HT1080 (cell line): ENCODE measurements at regions not wholly inside any gene's neighbourhood (a gene's known extent, or its start where the extent isn't known, plus 50 kb on each side); places are given as distances from the start of the nearest gene placed in this dataset.

Experiments used
- DNase-seq: peaks from one replicate; pipeline ENCODE4 v3.0.0-alpha.2; 2015; ENCODE audit warnings: low read depth

DNA sequence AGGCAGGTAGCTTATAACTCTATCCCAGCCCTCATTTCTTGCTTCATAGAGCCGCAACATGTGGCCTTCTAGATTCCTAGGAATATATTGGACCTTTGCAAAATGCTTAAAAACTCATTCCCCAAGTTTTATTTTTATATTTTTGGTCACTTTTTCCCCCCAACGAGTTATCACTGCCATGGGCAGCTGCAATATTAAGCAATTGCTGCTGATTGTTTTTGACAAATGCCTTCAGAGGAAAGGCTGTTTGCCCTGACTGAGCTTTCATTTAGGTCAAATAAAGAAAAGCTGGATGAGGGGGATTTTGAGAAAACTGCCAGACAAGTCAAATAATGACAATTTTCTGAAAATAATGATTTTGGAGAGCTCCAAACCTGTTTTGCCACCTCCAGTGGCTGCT lies 976.9 kb upstream of the MBL2 start:
- no peak for DNase-seq

DNA sequence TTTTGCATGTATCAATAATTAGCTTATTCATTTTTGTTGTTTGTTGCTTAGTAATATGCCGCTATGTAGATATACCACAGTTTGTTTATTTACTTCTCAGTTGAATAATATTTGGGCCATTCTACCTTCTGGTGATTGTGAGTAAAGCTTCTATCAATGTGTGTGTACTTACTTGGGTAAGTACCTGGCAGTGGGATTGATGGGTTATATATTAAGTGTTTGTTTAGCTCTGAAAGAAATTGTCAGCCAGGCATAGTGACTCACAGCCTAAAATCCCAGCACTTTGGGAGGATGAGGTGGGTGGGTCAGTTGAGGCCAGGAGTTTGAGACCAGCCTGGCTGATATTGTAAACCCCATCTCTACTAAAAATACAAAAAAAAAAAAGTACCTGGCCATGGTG lies 975.7 kb upstream of the MBL2 start:
- DNase-seq: no peak

DNA sequence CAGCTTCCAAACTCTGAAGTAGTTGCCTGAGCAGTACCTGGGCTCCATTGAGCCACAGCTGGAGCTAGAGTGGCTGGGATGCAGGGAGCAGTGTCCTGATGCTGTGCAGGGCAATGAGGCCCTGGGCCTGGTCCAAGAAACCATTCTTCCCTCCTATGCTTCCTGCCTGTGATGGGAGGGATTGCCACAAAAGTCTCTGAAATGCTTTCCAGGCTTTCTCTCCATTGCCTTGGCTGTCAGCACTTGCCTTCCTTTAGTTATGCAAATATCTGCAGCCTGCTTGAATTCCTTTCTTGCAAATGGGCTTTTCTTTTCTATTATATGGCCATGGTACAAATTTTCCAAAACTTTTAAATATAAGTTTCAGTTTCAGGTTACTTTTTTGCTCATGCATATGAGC lies 972.2 kb upstream of the MBL2 start:
- DNase-seq: no peak

DNA sequence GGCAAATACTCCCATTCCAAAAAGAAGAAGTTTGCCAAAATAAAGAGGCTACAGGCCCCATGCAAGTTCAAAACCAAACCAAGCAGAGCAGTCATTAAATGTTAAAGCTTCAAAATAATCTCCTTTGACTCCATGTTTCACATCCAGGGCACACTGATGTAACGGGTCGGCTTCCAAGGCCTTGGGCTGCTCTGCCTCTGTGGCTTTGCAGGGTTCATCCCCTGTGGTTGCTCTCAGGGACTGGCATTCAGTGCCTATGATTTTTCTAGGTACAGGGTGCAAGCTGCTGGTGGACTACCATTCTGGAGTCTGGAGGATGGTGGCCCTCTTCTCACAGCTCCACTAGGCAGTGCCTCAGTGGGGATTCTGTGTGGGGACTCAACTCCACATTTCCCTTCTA lies 971.6 kb upstream of the MBL2 start:
- no peak for DNase-seq

DNA sequence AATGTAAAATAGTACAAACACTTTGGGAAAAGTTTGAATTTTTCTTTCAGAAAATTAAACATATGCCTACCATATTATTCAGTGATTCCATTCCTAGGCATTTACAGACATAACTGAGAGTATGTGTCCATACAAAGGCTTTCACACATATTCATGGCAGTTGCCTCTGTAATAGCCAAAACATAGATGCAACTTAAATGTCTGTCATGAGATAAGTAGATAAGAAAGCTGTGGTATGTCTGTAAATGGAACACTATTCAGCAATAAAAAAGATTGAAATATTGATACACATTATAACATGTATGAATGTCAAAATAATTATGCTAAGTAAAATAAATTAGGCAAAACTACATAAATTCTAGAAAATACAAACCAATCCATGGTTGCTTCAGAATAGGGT lies 964.5 kb upstream of the MBL2 start:
- DNase-seq: no peak

DNA sequence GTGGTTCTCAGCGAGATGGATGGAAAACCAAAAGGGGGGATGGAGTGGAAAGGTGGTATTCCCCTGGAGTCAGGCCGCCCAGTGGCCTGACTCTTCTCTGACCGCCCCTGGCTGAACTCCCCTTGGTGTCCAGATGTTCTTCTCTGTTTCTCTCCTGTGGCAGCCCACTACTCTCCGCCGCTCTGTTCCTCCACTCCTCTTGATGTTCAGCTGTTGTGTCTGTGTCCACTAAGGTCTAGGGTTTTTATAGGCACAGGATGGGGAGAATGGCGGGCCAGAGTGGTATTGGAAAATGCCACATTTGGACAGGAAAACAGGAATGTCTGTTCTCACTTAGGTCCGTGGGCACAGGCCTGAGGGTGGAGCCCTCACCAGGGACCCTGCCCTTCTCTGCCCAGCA lies 954.3 kb upstream of the MBL2 start:
- DNase-seq: no peak

DNA sequence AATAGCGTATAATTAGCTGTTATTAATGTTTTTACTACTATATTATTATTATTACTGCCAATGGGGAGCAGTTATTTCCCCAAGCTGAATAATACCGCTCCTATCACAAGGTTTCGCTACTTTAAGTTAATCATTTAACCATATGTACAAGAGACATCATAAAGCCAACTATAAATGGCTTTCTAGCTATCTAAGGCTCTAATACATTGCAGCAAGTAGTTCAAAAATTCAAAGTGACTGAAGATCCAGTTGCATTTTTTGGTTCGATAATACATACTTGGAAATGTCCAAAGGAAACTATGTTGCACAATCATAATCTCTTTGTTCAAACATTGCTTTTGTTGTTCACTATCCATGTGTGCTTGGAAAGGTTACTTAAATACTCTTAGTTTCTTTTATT lies 952.0 kb upstream of the MBL2 start:
- DNase-seq: no peak

DNA sequence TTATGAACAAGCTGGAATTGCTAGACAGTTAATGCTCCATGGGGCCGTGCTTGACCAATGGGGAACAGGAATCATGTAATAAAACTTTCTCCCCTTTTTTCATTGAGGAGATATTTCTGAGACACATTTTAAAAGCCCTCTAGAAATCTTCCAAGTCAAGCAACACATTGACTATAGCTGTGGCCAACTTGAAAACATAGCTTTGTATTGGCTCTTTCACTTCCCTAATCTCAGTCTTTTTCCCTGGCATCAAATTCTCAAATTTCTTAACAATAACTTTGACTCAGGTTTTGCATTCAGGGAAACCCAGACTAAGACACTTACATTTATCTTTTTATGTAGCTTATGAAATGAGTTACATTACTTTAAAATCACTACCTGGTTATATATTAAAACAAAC lies 947.1 kb upstream of the MBL2 start:
- DNase-seq: no peak

DNA sequence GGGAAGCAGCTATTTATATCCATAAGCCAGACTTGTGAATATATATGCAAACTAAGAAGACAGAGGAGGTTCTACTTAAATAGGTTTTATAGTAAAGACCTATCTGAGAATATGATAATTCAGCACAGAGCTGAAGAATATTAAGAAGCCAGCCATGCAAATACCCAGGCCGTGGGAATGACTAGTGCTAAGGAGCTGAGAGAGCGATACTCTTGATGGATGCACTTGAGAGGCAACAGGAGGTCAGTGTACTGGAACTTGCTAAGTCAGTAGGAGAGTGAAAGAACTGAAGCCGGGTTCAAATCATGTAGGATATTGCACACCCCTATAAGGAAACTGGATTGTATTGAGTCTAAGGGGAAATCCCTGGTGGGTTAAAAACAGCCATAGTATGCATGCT lies 943.6 kb upstream of the MBL2 start:
- no peak for DNase-seq

DNA sequence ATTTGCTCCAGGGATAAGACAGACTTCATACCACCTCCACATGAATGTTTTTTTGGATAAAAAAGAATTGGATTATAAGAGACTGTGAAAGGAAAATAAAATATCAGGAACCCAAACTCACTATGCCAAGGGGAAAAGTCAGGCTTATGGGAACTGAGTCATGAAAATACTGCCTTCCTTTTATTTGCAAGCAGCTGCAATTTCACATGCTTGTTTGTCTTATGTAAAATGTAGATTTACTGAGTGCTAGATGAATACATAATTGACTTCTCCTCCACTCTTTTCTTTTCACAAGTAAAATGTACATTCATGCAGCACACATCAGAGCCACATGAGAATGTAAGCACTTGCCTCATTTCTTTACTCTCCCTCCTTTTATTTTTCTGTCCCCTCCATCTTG lies 940.8 kb upstream of the MBL2 start:
- DNase-seq: no peak

DNA sequence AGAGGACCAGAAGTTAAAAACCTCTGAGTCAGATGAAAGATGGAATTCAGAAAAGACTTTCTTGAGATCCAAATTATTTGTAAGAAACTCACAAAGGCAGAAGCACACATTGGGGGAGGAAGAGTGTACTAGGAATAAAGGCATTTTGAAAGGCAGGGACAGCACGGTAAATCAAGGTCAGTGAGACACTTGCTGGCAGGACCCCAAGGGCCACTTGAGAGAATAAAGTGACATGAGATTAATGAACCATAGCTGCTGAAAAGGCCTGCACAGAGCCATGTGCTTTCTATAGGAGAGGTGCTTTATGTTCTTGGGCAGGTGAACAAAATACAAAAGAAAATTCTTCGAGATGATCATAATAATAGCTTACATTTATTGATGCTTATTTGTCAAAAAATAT lies 929.9 kb upstream of the MBL2 start:
- no peak for DNase-seq

DNA sequence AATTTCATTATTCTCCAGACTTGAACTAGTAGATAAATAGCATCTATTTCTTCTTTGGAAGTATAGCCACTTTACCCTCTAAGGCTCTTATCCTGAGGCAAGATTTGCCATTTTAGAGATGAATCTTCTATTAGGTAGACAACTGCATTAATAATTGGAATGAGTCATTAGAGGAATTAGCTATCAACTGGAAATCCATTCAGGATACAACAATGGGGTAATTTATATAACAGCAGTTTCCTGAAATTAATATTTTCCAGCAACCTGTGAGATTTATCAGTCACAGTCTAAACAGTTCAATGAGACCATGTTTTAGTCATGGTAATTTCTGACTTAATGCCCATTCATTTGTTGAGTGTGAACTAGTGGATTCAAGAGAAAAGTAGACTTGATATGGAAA lies 928.6 kb upstream of the MBL2 start:
- DNase-seq: no peak

DNA sequence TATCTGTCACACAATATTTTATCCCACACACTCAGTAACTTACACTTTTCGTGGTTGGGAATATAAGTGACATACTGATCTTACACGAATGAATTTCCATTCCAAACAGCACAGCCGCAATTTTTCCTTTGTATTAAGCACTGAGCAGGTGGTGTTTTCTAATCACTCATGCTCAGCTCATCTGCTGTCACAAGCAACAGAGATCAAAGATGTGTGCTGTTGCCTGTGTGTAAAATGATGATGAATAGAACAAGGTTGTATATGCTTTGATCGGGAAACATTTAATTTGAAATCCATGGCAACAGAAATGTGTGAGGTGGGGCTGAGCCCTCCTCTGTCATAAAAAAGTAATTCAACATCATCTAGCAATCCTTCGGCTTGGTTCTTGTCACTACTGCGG lies 927.7 kb upstream of the MBL2 start:
- no peak for DNase-seq

DNA sequence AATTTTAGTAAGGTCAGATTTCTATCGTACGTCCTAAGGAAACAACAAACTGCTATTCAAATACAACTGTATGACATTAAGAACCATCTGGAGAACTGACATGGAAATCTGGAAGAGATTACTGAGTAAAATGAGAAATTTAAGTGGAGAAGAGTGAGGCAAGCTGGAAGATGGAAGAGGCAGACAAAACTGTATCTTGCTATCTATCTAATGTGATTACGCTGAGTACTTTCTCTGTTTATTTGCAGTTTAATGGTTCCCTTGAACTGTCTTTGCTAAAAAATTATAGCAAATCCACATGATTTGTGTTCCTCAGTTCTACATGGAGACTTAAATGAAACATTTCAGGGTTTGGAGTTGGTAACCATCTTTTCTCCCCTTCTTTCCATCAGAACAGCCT lies 927.1 kb upstream of the MBL2 start:
- DNase-seq: no peak

DNA sequence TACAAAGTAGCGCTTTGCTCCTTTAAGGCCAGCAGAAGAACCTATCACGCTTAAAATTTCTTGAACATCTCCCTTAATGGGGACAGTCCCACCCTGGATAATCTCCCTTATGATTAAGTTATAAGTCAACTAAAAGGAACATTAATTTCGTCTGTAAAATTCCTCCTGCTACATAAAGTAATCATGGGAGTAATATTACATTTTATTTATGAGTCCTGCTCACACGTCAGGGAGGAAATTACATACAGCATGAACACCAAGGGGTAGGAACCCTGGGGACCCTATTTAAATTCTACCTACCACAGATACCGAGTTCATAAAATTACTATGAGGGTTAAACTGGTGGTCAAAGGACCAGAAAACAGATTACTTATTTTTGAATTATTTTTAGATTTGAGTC lies 926.6 kb upstream of the MBL2 start:
- DNase-seq: no peak

DNA sequence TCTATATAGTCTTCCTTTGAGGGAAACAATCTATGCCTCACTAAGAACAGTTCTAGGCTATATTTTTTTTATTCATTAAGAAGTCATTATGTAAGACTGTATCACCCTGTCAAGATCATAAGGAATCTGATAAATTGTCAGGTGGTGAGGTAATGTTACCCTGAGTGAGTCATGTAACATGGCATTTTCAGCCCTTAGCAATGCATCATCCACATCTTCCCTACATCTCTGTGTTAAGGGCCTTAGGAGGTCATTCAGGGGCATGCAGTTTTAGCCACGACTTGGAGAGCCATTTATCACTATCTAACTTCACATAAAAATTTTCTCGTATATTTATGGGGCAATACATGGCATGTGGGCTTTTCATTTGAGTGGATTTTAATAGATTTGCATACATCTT lies 924.5 kb upstream of the MBL2 start:
- peak; percentile 71 for DNase-seq

DNA sequence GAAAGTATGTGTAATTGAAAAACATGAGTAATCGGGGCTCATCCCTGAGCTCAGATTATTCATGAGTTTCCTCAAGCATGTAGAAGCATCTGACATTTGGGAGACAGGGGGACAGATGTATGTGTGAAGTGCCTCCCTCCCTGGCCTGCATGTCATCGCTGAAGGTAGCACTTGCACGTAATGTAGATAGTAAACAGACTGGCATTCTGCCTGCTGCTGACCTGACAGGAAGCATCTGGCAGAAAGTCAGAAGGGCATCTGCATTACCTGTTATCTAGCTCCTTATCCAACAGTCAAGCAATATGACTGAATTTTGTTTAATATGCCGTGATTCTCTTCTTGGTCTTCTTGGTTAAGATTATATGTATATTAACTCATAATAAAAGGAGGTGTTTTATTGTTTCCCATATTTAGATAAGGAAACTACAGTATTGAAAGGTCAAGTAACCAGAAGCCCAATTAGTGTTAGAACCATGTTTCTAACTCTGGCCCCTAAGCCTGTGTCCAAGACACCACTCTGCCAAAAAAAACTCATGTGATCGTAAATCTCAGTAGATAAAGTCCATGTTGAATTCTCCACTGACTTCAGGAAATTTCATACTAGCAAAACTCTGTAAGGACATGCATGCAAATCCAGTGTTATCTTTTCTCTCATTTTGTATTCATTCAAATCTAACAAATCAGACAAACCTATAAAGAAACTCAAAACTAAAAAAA lies 918.1 kb upstream of the MBL2 start:
- DNase-seq: no peak

DNA sequence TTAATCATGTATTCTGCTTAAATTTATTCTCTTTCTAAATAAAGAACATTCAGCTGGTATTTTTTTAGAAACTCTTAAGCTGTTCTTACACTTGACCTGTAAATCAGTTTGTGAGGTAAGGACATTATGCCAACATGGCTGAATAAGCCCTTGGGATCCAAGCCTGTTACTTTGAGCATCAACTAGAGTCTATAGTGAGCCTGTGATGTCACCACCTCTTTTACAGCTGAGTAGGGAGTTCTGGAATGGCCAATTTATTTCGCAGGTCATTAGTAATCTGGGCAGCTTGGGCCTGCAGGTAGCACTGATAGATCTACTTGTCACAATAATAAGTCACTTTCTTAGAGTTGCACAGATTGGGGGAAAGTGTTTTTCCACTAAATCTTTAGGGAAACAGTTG lies 915.2 kb upstream of the MBL2 start:
- DNase-seq: no peak

DNA sequence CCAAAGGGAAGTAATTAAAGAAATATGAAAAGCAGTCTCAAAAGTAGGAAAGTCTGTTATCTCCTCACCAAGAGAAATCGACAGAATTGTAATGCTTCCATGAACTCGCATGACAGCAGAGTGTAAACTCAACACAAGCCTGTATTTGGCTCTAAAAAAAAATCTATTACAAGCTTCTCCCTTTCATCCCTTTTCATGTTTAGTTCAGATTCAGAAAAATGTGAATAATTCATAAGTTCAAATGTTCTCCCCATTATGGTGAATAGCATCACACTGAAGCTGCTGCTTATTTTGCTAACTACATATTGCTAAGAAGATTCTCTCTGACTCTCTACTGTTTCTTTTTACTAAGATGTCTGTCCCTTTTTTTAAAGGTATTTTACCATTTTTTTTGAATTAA lies 910.3 kb upstream of the MBL2 start:
- no peak for DNase-seq

DNA sequence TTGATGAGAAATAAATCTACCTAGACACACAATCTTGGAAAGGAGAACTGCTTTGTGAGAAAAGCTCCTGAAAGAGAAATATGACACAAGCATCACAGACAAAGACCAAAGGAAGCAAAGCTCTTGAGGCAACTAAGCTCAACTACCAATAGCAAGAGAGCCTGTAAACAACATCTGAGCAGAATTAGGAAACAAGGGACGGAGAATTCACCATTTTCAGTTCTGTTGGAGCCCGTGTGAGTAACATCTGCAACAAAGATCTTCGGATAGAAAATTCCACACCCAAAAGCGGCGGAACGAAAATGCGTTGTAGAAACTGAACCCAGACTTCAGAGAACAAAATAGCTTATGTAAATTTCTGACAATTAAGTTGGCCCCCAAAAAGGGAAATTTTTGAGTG lies 909.9 kb upstream of the MBL2 start:
- no peak for DNase-seq

DNA sequence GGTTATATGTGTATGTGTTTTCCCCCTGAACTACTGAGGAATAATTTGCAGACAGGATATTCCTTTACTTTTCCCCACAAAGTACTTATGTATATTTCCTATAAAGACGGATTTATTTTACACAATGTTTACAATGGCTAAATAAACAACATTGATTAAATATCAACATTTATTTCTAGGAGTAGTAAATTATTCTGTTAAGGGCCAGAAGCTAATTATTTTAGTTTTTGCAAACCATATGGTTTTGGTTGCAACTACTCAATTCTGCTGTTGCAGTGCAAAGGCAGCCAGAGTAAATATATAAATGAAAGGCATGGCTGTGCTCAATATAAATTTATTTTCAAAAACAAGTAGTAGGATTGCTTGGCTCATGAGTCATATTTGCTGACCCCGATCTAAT lies 907.1 kb upstream of the MBL2 start:
- no peak for DNase-seq

DNA sequence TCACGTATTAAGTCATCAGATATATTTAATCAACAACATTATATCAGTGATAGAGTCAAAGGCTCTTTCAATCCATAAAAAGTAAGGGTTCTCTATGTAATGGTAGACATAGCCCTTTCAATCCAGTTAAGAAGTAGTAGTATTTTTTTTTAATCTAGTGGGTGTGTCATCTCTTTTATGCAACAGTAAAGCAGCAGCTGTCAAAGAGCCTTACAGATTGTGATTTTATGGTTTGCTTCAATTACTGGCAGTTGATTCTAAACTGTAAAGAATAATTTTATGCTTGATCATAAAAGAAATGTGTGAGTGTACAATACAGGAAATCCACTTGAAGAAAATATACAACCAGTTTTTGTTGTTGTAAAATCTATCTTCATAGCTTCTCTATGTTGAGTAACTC lies 902.6 kb upstream of the MBL2 start:
- DNase-seq: no peak

DNA sequence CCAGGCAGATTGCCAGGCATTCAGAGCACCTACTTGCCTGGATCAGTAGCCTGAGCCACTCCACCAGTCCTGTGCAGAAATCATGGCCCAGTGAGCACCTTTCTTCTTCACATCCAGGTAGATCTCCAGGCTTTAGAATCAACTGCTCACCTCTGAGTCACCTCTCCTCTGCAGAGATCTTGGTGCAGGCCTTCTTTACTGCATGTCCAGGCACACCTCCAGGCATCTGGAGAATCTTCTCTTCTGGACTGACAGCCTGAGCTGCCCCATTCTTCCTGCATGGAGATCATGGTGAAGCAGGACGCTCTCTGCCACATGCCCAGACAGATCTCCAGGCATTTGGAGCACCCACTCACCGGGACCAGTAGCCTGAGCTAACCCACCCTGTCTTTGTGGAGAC lies 894.5 kb upstream of the MBL2 start:
- no peak for DNase-seq
